Endothelial cell of umbilical vein (primary cell): ENCODE measurements at regions not wholly inside any gene's neighbourhood (a gene's known extent, or its start where the extent isn't known, plus 50 kb on each side); places are given as distances from the start of the nearest gene placed in this dataset.

ENCODE experiments used
- CTCF ChIP-seq, 2 donors: IDR thresholded peaks; 1 replicate in 1 of 2; 2 replicates in 1 of 2; pipeline ENCODE4 v1.5.1; 2011; ENCODE audit warnings: low read length in 2 of 2, mild to moderate bottlenecking in 2 of 2, moderate library complexity in 2 of 2, control low read depth in 1 of 2, inconsistent platforms in 1 of 2, low read depth in 1 of 2; ENCODE audit not compliant: insufficient read depth in 1 of 2; ENCODE audit errors: extremely low read depth in 1 of 2
- POLR2AphosphoS5 ChIP-seq: IDR thresholded peaks from 2 replicates; pipeline ENCODE4 v1.6.1; 2012; ENCODE audit warnings: low read depth, mild to moderate bottlenecking, control low read depth, low read length, moderate library complexity; ENCODE audit not compliant: insufficient read depth

GRCh38 chr13:38239874-38240273 is 109.8 kb upstream of the UFM1 start:
- TF ChIP-seq POLR2AphosphoS5 (no peak), CTCF (IDR thresholded peaks at IDR 0.05; ENCODE audit: extremely low read depth in 1 of 2, insufficient read depth in 1 of 2, low read depth in 1 of 2, low read length in 2 of 2) (no peak)
